ENCODE measurements at regions not wholly inside any gene's neighbourhood (a gene's known extent, or its start where the extent isn't known, plus 50 kb on each side); places are given as distances from the start of the nearest gene placed in this dataset.

- POLR2A ChIA-PET (ENCODE audit: low non-redundant PET) = no interaction called here
- DNase-seq (ENCODE audit: low spot score) = no peak
- no peak for TF ChIP-seq CTCF (conservative IDR thresholded peaks at IDR 0.05; ENCODE audit: low read depth)
- H3K27ac ChIP-seq = no peak overlapping the region
- CTCF ChIA-PET = no interaction called here
Observed at GRCh38 chr2:115904516-115904915, 1462.1 kb downstream of the DPP10 start.

GRCh38 chr2:115908731-115909130 is 1466.3 kb downstream of the DPP10 start:
- H3K27ac ChIP-seq = no peak overlapping the region
- no peak for TF ChIP-seq CTCF (conservative IDR thresholded peaks at IDR 0.05; ENCODE audit: low read depth)
- POLR2A ChIA-PET (ENCODE audit: low non-redundant PET) = no interaction called here
- no peak for DNase-seq (ENCODE audit: low spot score)
- CTCF ChIA-PET = no interaction called here

GRCh38 chr2:115910270-115910669 is 1467.8 kb downstream of the DPP10 start:
- ChIA-PET POLR2A (ENCODE audit: low non-redundant PET) (no interaction called here), CTCF (interaction anchor here (0.5 kb wide), 1 partner anchor 964 kb away, joined by 5 read pairs; no protein-coding TSS in a partner anchor)
- H3K27ac ChIP-seq = no peak overlapping the region
- peak; percentile 1 for DNase-seq (ENCODE audit: low spot score)
- no peak for TF ChIP-seq CTCF (conservative IDR thresholded peaks at IDR 0.05; ENCODE audit: low read depth)

- CTCF ChIA-PET = interaction anchor here (0.6 kb wide), 1 partner anchor 42 kb away, joined by 3 read pairs; no protein-coding TSS in a partner anchor
- DNase-seq (ENCODE audit: low spot score) = no peak
- POLR2A ChIA-PET (ENCODE audit: low non-redundant PET) = no interaction called here
Observed at GRCh38 chr2:115913921-115914320, 1471.5 kb downstream of the DPP10 start.

GRCh38 chr2:115921541-115921940 is 1479.1 kb downstream of the DPP10 start:
- no peak for DNase-seq (ENCODE audit: low spot score)
- no peak overlapping the region for H3K27ac ChIP-seq
- ChIA-PET POLR2A (ENCODE audit: low non-redundant PET) (no interaction called here), CTCF (interaction anchor here (0.6 kb wide), 1 partner anchor 1945 kb away, joined by 4 read pairs; no protein-coding TSS in a partner anchor)
- no peak for TF ChIP-seq CTCF (conservative IDR thresholded peaks at IDR 0.05; ENCODE audit: low read depth)

More at GRCh38 chr2:115913921-115914320, 1471.5 kb downstream of the DPP10 start:
- TF ChIP-seq CTCF (conservative IDR thresholded peaks at IDR 0.05; ENCODE audit: low read depth) = no peak
- no peak overlapping the region for H3K27ac ChIP-seq

GRCh38 chr2:115939902-115940301 is 1497.5 kb downstream of the DPP10 start:
- ChIA-PET POLR2A (ENCODE audit: low non-redundant PET) (no interaction called here), CTCF (no interaction called here)
- H3K27ac ChIP-seq = no peak overlapping the region
- DNase-seq (ENCODE audit: low spot score) = no peak
- no peak for TF ChIP-seq CTCF (conservative IDR thresholded peaks at IDR 0.05; ENCODE audit: low read depth)

- no peak overlapping the region for H3K27ac ChIP-seq
- POLR2A ChIA-PET (ENCODE audit: low non-redundant PET) = no interaction called here
- no peak for TF ChIP-seq CTCF (conservative IDR thresholded peaks at IDR 0.05; ENCODE audit: low read depth)
- DNase-seq (ENCODE audit: low spot score) = no peak
- CTCF ChIA-PET = interaction anchor here (0.6 kb wide), 1 partner anchor 9 kb away, joined by 3 read pairs; no protein-coding TSS in a partner anchor
Observed at GRCh38 chr2:115942800-115943199, 1500.4 kb downstream of the DPP10 start.
